Endodermal cell (in vitro differentiated cells): ENCODE measurements at regions not wholly inside any gene's neighbourhood (a gene's known extent, or its start where the extent isn't known, plus 50 kb on each side); places are given as distances from the start of the nearest gene placed in this dataset.

ENCODE experiments used
- DNase-seq: peaks from one replicate; pipeline ENCODE4 v3.0.0-alpha.2; 2017
- H3K27ac ChIP-seq: 2 replicates; pipeline ENCODE4 v1.5.1; 2013; ENCODE audit warnings: mild to moderate bottlenecking, low read depth, low read length, moderate library complexity
- H3K27me3 ChIP-seq: 2 replicates; pipeline ENCODE4 v1.6.1; 2013; ENCODE audit warnings: mild to moderate bottlenecking, low read length, moderate library complexity; ENCODE audit not compliant: insufficient read depth, control insufficient read depth, poor library complexity, severe bottlenecking
- H3K36me3 ChIP-seq: 2 replicates; pipeline ENCODE4 v1.7.0; 2013; ENCODE audit warnings: mild to moderate bottlenecking, low read length, moderate library complexity; ENCODE audit not compliant: control insufficient read depth, insufficient read depth
- H3K4me1 ChIP-seq: one replicate; pipeline ENCODE4 v1.7.0; 2013; ENCODE audit warnings: low read length; ENCODE audit not compliant: control insufficient read depth, insufficient read depth
- H3K4me3 ChIP-seq: 2 replicates; pipeline ENCODE4 v1.5.1; 2013; ENCODE audit warnings: mild to moderate bottlenecking, low read length, moderate library complexity
- H3K9ac ChIP-seq: 2 replicates; pipeline ENCODE4 v1.6.1; 2013; ENCODE audit warnings: mild to moderate bottlenecking, low read length, moderate library complexity; ENCODE audit not compliant: poor library complexity, severe bottlenecking; ENCODE audit errors: extremely low read depth
- H3K9me3 ChIP-seq: 2 replicates; pipeline ENCODE4 v1.6.1; 2013; ENCODE audit warnings: mild to moderate bottlenecking, low read length, moderate library complexity; ENCODE audit not compliant: control insufficient read depth
- H3K27ac Mint-ChIP-seq: 2 replicates; pipeline ENCODE4 v1.8.0; 2020; ENCODE audit warnings: mixed read lengths
- H3K27me3 Mint-ChIP-seq: 2 replicates; pipeline ENCODE4 v1.8.0; 2021; ENCODE audit warnings: mild to moderate bottlenecking, mixed read lengths; ENCODE audit not compliant: insufficient read depth
- H3K36me3 Mint-ChIP-seq: 2 replicates; pipeline ENCODE4 v1.8.0; 2020; ENCODE audit warnings: low read depth, mixed read lengths
- H3K4me1 Mint-ChIP-seq: 2 replicates; pipeline ENCODE4 v1.8.0; 2020; ENCODE audit warnings: mixed read lengths
- H3K4me3 Mint-ChIP-seq: 2 replicates; pipeline ENCODE4 v1.8.0; 2020; ENCODE audit warnings: mild to moderate bottlenecking, moderate library complexity, mixed read lengths
- H3K9me3 Mint-ChIP-seq: 2 replicates; pipeline ENCODE4 v1.8.0; 2020; ENCODE audit warnings: mild to moderate bottlenecking, mixed read lengths
- WGBS, 2 experiments: methylation state at CpG; one replicate each; pipeline versions ENCODE4 v1.1.5 to v1.1.7; 2013; ENCODE audit warnings: missing lambda C conversion rate in 2 of 2, mixed read lengths in 1 of 2; ENCODE audit not compliant: insufficient coverage in 1 of 2, insufficient read length in 1 of 2; 5-methylcytosine and 5-hydroxymethylcytosine counted together
- TF ChIP-seq, protein P1 (sequence below): fragments of 200-600 bp; sonication (generic); conservative IDR thresholded peaks from 2 replicates; pipeline ENCODE4 v1.5.0; 2021; ENCODE audit warnings: antibody characterized with exemption, mild to moderate bottlenecking

DNA sequence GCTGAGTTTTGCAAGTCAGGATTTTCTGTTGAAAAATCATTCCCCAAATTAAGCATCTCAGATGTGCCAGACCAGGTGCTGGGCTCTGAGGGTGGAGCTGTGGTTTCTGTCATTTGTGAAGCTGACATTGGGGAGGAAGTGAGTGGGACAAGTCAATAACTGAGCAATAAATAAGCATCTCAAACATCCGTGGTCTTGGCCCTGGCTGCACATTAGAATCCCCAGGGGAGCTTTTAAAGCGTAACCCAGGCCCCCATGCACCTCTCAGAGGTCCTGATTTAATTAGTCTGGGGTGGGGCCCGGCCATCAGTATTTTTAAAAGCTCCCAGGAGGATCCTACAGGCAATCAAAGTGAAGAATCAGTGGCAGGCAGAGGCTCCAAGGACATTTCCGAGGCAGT lies 420.0 kb downstream of the MN1 start:
- TF ChIP-seq, protein P1, sequence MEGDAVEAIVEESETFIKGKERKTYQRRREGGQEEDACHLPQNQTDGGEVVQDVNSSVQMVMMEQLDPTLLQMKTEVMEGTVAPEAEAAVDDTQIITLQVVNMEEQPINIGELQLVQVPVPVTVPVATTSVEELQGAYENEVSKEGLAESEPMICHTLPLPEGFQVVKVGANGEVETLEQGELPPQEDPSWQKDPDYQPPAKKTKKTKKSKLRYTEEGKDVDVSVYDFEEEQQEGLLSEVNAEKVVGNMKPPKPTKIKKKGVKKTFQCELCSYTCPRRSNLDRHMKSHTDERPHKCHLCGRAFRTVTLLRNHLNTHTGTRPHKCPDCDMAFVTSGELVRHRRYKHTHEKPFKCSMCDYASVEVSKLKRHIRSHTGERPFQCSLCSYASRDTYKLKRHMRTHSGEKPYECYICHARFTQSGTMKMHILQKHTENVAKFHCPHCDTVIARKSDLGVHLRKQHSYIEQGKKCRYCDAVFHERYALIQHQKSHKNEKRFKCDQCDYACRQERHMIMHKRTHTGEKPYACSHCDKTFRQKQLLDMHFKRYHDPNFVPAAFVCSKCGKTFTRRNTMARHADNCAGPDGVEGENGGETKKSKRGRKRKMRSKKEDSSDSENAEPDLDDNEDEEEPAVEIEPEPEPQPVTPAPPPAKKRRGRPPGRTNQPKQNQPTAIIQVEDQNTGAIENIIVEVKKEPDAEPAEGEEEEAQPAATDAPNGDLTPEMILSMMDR = no peak
- no peaks in the 10 kb centered on the region for H3K9me3 Mint-ChIP-seq
- Histone ChIP-seq H3K27me3 (no peaks in the 10 kb centered on the region), H3K27ac (no peak overlapping the region), H3K9me3 (no peaks in the 10 kb centered on the region), H3K36me3 (no peaks in the 10 kb centered on the region), H3K9ac (no peak overlapping the region), H3K4me3 (no peak overlapping the region), H3K4me1 (no peaks in the 10 kb centered on the region)
- no peak for DNase-seq
- peaks cover 1% of the 10 kb centered on the region for H3K27me3 Mint-ChIP-seq
- H3K4me3 Mint-ChIP-seq = no peak overlapping the region
- H3K4me1 Mint-ChIP-seq = peaks cover 9% of the 10 kb centered on the region
- 71 to 74% methylated on average over 3 to 4 of the region's 4 CpGs for WGBS, 2 experiments
- H3K36me3 Mint-ChIP-seq = no peaks in the 10 kb centered on the region
- no peak overlapping the region for H3K27ac Mint-ChIP-seq

DNA sequence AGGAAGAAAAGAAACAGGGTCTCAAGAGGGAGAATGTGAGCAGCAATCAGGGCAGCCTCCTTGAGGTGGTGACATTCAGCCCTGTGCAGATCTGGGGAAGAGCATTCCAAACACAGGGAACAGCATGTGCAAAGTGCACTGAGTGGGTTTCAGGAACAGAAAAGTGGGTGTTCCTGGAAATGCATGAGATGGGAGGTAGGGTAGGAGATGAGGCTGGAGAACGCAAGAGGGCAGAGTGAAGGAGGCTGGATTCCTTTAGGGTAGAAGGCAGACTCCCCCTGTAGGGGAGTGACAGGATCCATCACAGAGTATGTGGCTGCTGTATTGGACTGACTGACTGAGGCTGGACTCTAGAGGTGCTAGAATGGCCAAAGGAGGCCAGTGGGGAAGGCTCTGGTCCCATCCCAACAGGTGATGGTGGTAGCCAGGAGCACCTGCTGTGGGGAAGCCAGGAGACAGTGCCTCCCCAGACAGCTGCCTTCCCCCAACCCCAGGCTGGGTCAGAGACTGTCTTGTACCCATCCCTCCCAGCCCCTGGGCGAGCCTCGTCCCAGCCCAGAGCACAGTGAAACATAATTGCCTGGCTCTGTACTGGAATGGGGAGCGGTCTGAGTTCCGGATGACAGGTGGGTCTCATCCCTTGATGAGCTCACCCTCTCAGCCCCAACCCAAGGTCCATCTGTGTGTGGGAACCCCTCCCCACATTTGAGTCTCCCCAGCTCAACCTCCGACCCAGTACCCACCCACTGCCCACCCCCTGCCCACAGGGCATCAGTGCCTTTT lies 419.4 kb downstream of the MN1 start:
- peak; percentile 69 for DNase-seq

DNA sequence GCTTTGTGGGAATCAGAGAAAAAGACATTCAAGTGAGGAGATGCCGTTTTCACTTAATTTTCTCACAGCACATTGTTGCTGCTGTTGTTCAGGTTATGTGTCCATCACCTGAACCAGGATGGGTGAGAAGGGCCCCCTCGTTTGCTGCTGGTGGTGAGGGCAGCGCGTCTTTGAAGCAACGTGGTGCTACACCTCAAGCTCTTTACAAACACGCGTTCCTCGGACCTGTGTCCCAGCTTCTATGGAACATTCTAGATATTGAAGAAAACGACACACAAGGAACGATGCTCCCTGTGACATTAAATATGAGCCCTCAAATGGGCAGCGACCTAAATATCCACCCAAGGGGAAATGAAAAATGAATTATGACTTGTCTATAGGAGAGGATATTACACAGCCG lies 418.6 kb downstream of the MN1 start:
- 86 to 88% methylated on average over 9 to 11 of the region's 12 CpGs for WGBS, 2 experiments
- H3K27ac Mint-ChIP-seq = no peak overlapping the region

More for the DNA sequence above, 419.4 kb downstream of the MN1 start:
- no peak overlapping the region for H3K4me3 ChIP-seq
- no peaks in the 10 kb centered on the region for H3K4me1 ChIP-seq
- H3K36me3 ChIP-seq = no peaks in the 10 kb centered on the region
- TF ChIP-seq, protein P1 = peak; percentile 69
- H3K9ac ChIP-seq = no peak overlapping the region
- H3K27ac ChIP-seq = no peak overlapping the region
- 69 to 88% methylated on average over 3 to 6 of the region's 6 CpGs for WGBS, 2 experiments
- Mint-ChIP-seq H3K4me1 (peaks cover 9% of the 10 kb centered on the region), H3K36me3 (no peaks in the 10 kb centered on the region), H3K27ac (no peak overlapping the region), H3K4me3 (no peak overlapping the region), H3K9me3 (no peaks in the 10 kb centered on the region), H3K27me3 (peaks cover 4% of the 10 kb centered on the region)
- H3K27me3 ChIP-seq = no peaks in the 10 kb centered on the region
- no peaks in the 10 kb centered on the region for H3K9me3 ChIP-seq

More for the DNA sequence above, 418.6 kb downstream of the MN1 start:
- no peaks in the 10 kb centered on the region for H3K4me1 ChIP-seq
- H3K9ac ChIP-seq = no peak overlapping the region
- H3K27ac ChIP-seq = no peak overlapping the region
- no peak overlapping the region for H3K4me3 ChIP-seq
- Mint-ChIP-seq H3K9me3 (no peaks in the 10 kb centered on the region), H3K4me1 (peaks cover 4% of the 10 kb centered on the region), H3K27me3 (peaks cover 6% of the 10 kb centered on the region), H3K4me3 (no peak overlapping the region), H3K36me3 (no peaks in the 10 kb centered on the region)
- no peaks in the 10 kb centered on the region for H3K27me3 ChIP-seq
- H3K36me3 ChIP-seq = no peaks in the 10 kb centered on the region
- no peak for DNase-seq
- TF ChIP-seq, protein P1 = no peak
- H3K9me3 ChIP-seq = no peaks in the 10 kb centered on the region
